H1 (cell line): ENCODE measurements at regions not wholly inside any gene's neighbourhood (a gene's known extent, or its start where the extent isn't known, plus 50 kb on each side); places are given as distances from the start of the nearest gene placed in this dataset.

Experiments used
- CHD1 ChIP-seq: IDR thresholded peaks from 2 replicates; pipeline ENCODE4 v1.6.1; 2012; ENCODE audit warnings: low read depth, low read length, improper control_type of control experiment
- TAF1 ChIP-seq: IDR thresholded peaks from 2 replicates; pipeline ENCODE4 v1.6.1; 2011; ENCODE audit warnings: mild to moderate bottlenecking, low read depth, low read length
- TEAD4 ChIP-seq: IDR thresholded peaks from 2 replicates; pipeline ENCODE4 v1.6.1; 2012; ENCODE audit warnings: low read depth, low read length, inconsistent platforms, mixed read lengths
- TF ChIP-seq, protein P1 (sequence below): IDR thresholded peaks from 2 replicates; pipeline ENCODE4 v1.6.1; 2011; ENCODE audit warnings: low read depth, mild to moderate bottlenecking, low read length; ENCODE audit not compliant: insufficient read depth

DNA sequence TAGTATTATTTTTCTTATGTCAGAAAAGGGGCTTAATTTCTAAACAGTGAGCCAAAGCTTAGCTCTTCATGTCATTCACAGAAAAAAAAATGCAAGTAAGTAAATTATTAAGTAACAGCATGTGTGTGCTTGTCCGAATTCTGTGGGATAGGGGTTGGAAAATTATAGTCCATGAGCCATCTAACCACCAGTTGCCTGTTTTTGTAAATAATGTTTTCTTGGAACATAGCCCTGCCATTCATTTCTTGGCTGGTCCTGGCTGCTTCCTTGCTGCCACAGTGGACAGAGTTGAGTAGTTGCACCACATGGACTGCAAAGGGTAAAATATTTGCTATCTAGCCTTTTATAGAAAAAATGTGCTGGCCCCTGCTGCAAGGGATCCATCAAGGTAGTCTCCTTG, 513.7 kb upstream of the WWC1 start (continued):
- TF ChIP-seq TEAD4 (no peak), TAF1 (no peak), CHD1 (no peak)
- TF ChIP-seq, protein P1, sequence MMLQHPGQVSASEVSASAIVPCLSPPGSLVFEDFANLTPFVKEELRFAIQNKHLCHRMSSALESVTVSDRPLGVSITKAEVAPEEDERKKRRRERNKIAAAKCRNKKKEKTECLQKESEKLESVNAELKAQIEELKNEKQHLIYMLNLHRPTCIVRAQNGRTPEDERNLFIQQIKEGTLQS: no peak
